IMR-90 (cell line): ENCODE measurements at regions not wholly inside any gene's neighbourhood (a gene's known extent, or its start where the extent isn't known, plus 50 kb on each side); places are given as distances from the start of the nearest gene placed in this dataset.

Source experiments
- ATAC-seq: fragments of 200-7000 bp; cut with Tn5 transposase; 2 replicates; pipeline ENCODE4 v1.9.1; 2020; ENCODE audit warnings: low read depth, mild to moderate bottlenecking, moderate library complexity
- BruUV-seq: library from RNA; stranded (reverse); fragments of 400-500 nt; replicated peaks from 2 replicates; lab custom pipeline; 2021; lab: Mats Ljungman, UMichigan
- CTCF ChIA-PET: fragments of 300-600 bp; formaldehyde crosslinking; extraction: SDS; loops from one replicate; lab custom pipeline; 2021; ENCODE audit warnings: antibody characterized with exemption; lab: Yijun Ruan, JAX
- POLR2A ChIA-PET: fragments of 300-600 bp; sonication (Branson Sonifier 250); formaldehyde crosslinking; loops from one replicate; lab custom pipeline; 2022; ENCODE audit warnings: antibody characterized with exemption; ENCODE audit not compliant: unreplicated experiment; lab: Charles Lee
- DNase-seq: peaks from one replicate; pipeline ENCODE4 v3.0.0; 2013
- H2AFZ ChIP-seq: replicated peaks from 2 replicates; pipeline ENCODE3; 2013; ENCODE audit warnings: low read length, mild to moderate bottlenecking; ENCODE audit not compliant: poor library complexity
- H2AK5ac ChIP-seq: 2 replicates; pipeline ENCODE4 v1.6.1; 2013; ENCODE audit warnings: low read depth, low read length, inconsistent platforms
- H2AK9ac ChIP-seq: replicated peaks from 2 replicates; pipeline ENCODE3; 2013; ENCODE audit warnings: mild to moderate bottlenecking, low read depth, low read length, moderate library complexity; ENCODE audit not compliant: poor library complexity
- H2BK120ac ChIP-seq: 2 replicates; pipeline ENCODE4 v1.6.1; 2013; ENCODE audit warnings: low read depth, low read length, inconsistent platforms
- H2BK15ac ChIP-seq: 3 replicates; pipeline ENCODE4 v1.6.1; 2013; ENCODE audit warnings: low read depth, low read length, inconsistent platforms
- H2BK20ac ChIP-seq: 2 replicates; pipeline ENCODE4 v1.6.1; 2013; ENCODE audit warnings: low read depth, mild to moderate bottlenecking, inconsistent platforms, low read length, moderate library complexity
- H2BK5ac ChIP-seq: 2 replicates; pipeline ENCODE4 v1.6.1; 2013; ENCODE audit warnings: mild to moderate bottlenecking, low read depth, low read length, inconsistent platforms; ENCODE audit not compliant: poor library complexity, severe bottlenecking
- H3K14ac ChIP-seq: replicated peaks from 2 replicates; pipeline ENCODE4 v1.6.1; 2013; ENCODE audit warnings: low read depth, low read length, inconsistent platforms
- H3K18ac ChIP-seq: 2 replicates; pipeline ENCODE4 v1.6.1; 2013; ENCODE audit warnings: low read depth, low read length, control low read depth
- H3K23ac ChIP-seq: 2 replicates; pipeline ENCODE4 v1.6.1; 2013; ENCODE audit warnings: low read depth, low read length, inconsistent platforms
- H3K27ac ChIP-seq: 2 replicates; pipeline ENCODE4 v1.5.1; 2013; ENCODE audit warnings: mild to moderate bottlenecking, control low read depth, low read length; ENCODE audit not compliant: insufficient read depth
- H3K27me3 ChIP-seq: 2 replicates; pipeline ENCODE4 v1.6.1; 2013; ENCODE audit warnings: low read length; ENCODE audit not compliant: control insufficient read depth, insufficient read depth
- H3K36me3 ChIP-seq: 2 replicates; pipeline ENCODE4 v1.6.1; 2013; ENCODE audit warnings: low read length, mixed read lengths; ENCODE audit not compliant: control insufficient read depth, insufficient read depth
- H3K4ac ChIP-seq: 2 replicates; pipeline ENCODE4 v1.6.1; 2013; ENCODE audit warnings: low read depth, low read length, inconsistent platforms
- H3K4me1 ChIP-seq: 2 replicates; pipeline ENCODE4 v1.6.1; 2013; ENCODE audit warnings: low read length, mixed read lengths; ENCODE audit not compliant: control insufficient read depth, insufficient read depth
- H3K4me2 ChIP-seq: 2 replicates; pipeline ENCODE4 v1.6.1; 2013; ENCODE audit warnings: low read depth, mild to moderate bottlenecking, control low read depth, low read length, moderate library complexity
- H3K4me3 ChIP-seq: 2 replicates; pipeline ENCODE4 v1.5.1; 2013; ENCODE audit warnings: low read depth, mild to moderate bottlenecking, control low read depth, low read length, moderate library complexity; ENCODE audit not compliant: insufficient read depth
- H3K56ac ChIP-seq: 2 replicates; pipeline ENCODE4 v1.6.1; 2013; ENCODE audit warnings: low read length, inconsistent platforms; ENCODE audit not compliant: insufficient read depth; ENCODE audit errors: extremely low read depth
- H3K79me1 ChIP-seq, 2 experiments: 2 replicates each; pipeline ENCODE4 v1.6.1; 2013; ENCODE audit warnings: low read length in 2 of 2, inconsistent platforms in 1 of 2, low read depth in 1 of 2
- H3K9ac ChIP-seq: 2 replicates; pipeline ENCODE4 v1.6.1; 2013; ENCODE audit warnings: low read depth, low read length, control low read depth
- H3K9me1 ChIP-seq: 2 replicates; pipeline ENCODE4 v1.6.1; 2013; ENCODE audit warnings: low read length, inconsistent platforms; ENCODE audit not compliant: insufficient read depth
- H3K9me3 ChIP-seq: 2 replicates; pipeline ENCODE4 v1.6.1; 2013; ENCODE audit warnings: low read length; ENCODE audit not compliant: control insufficient read depth, insufficient read depth
- H4K20me1 ChIP-seq: 2 replicates; pipeline ENCODE4 v1.6.1; 2013; ENCODE audit warnings: low read length, inconsistent platforms; ENCODE audit not compliant: insufficient read depth
- H4K5ac ChIP-seq: 2 replicates; pipeline ENCODE4 v1.6.1; 2013; ENCODE audit warnings: mild to moderate bottlenecking, low read depth, low read length, control low read depth
- H4K8ac ChIP-seq, 2 experiments: 2 replicates each; pipeline ENCODE4 v1.6.1; 2013; ENCODE audit warnings: low read depth in 2 of 2, low read length in 2 of 2, control low read depth in 1 of 2, inconsistent platforms in 1 of 2
- H4K91ac ChIP-seq: 2 replicates; pipeline ENCODE4 v1.6.1; 2013; ENCODE audit warnings: low read depth, low read length, inconsistent platforms; ENCODE audit not compliant: insufficient read depth
- BHLHE40 ChIP-seq: fragments of 150-350 bp; IDR thresholded peaks from 2 replicates; pipeline ENCODE4 v1.6.1; 2016; ENCODE audit warnings: mild to moderate bottlenecking, low read depth, low read length
- ELK1 ChIP-seq: fragments of 150-350 bp; IDR thresholded peaks from 2 replicates; pipeline ENCODE4 v1.6.1; 2016; ENCODE audit warnings: low read depth, mild to moderate bottlenecking, low read length, moderate library complexity, borderline replicate concordance
- RAD21 ChIP-seq: IDR thresholded peaks from 2 replicates; pipeline ENCODE4 v1.6.1; 2012; ENCODE audit warnings: low read length, improper control_type of control experiment
- RCOR1 ChIP-seq: IDR thresholded peaks from 2 replicates; pipeline ENCODE4 v1.6.1; 2012; ENCODE audit warnings: mild to moderate bottlenecking, low read length, improper control_type of control experiment; ENCODE audit not compliant: insufficient replicate concordance
- WGBS, 2 experiments: methylation state at CpG; one replicate each; pipeline versions ENCODE4 v1.1.5 to v1.1.7; 2013; ENCODE audit warnings: missing lambda C conversion rate in 2 of 2; ENCODE audit not compliant: insufficient read length in 1 of 2; ENCODE audit errors: extremely low coverage in 2 of 2; 5-methylcytosine and 5-hydroxymethylcytosine counted together
- dilution Hi-C: fragments of 300-500 bp; cut with HindIII; formaldehyde crosslinking; loops from one replicate; pipeline ENCODE4 v1.14.3; 2018; ENCODE audit warnings: low sequenced_read_pairs; ENCODE audit not compliant: unreplicated experiment
- in situ Hi-C: fragments of 300-500 bp; cut with MboI; formaldehyde crosslinking; loops from 3 replicates; pipeline ENCODE4 v1.14.3; 2019; ENCODE audit warnings: low sequenced_read_pairs, inconsistent platforms, mixed read lengths
- intact Hi-C: fragments of 100-400 bp; cut with micrococcal nuclease; formaldehyde crosslinking; loops from 2 replicates; pipeline ENCODE4 v1.10.0; 2022

GRCh38 chr1:29786791-29787732, 550.7 kb downstream of the PTPRU start:
- Histone ChIP-seq H3K18ac (no peak overlapping the region), H3K4me3 (no peak overlapping the region), H3K36me3 (no peaks in the 10 kb centered on the region), H2AK5ac (no peak overlapping the region), H2BK5ac (no peak overlapping the region), H4K91ac (no peak overlapping the region), H3K56ac (no peak overlapping the region), H3K4ac (no peak overlapping the region), H3K14ac (no peak overlapping the region), H2AFZ (no peak overlapping the region), H3K4me1 (no peaks in the 10 kb centered on the region), H3K4me2 (no peak overlapping the region), H4K8ac (no peak overlapping the region), H3K9me1 (no peaks in the 10 kb centered on the region), H3K23ac (no peak overlapping the region), H3K9me3 (no peaks in the 10 kb centered on the region), H4K5ac (no peak overlapping the region), H2BK20ac (no peak overlapping the region), H4K20me1 (no peaks in the 10 kb centered on the region), H2AK9ac (peak overlapping the region; percentile 20), H2BK120ac (no peak overlapping the region), H3K9ac (no peak overlapping the region), H3K27ac (no peak overlapping the region), H3K27me3 (no peaks in the 10 kb centered on the region; the same call in 1 of the 2 replicates), H2BK15ac (no peak overlapping the region), H3K79me1 (no peaks in the 10 kb centered on the region)
- ATAC-seq: no peak
- dilution Hi-C loops (no loop called here), intact Hi-C loops (no loop called here), in situ Hi-C loops (no loop called here)
- no peak for DNase-seq
- WGBS, 2 experiments: 31% methylated on average over 4 of the region's 13 CpGs; no CpG with 5 or more reads in 1 of the 2 experiments
- no TSS peak for BruUV-seq
- TF ChIP-seq RAD21: no peak
- TF ChIP-seq RCOR1: no peak
- TF ChIP-seq BHLHE40: no peak
- TF ChIP-seq ELK1: no peak
- ChIA-PET POLR2A (no interaction called here), CTCF (no interaction called here)
